ENCODE measurements at regions not wholly inside any gene's neighbourhood (a gene's known extent, or its start where the extent isn't known, plus 50 kb on each side); places are given as distances from the start of the nearest gene placed in this dataset.

DNA sequence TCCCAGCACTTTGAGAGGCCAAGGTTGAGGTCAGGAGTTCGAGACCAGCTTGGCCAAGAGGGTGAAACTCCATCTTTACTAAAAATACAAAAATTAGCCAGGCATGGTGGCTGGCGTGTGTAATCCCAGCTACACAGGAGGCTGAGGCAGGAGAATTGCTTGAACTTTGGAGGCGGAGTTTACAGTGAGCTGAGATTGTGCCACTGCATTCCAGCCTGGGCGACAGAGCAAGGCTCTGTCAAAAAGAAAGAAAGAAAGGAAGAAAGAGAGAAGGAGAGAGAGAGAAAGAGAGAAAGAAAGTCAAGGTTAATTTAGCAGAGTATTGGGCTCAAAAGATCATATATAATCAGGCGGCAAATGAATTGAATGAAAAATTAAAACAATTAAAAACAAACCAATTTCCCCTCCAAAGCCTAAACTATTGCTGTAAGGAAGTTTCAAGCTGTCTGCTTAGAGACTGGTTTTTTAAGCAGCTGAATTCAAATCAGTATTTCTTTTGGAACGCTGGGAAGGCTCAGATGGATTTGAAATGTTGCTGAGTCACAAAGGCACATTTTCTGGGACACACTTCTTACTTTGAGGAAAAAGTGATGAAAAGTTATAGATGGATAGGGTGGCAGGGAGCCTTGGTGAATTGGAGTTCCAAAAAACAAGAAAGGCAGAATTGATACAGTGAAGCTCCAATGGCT lies 81.3 kb upstream of the BHLHE40 start:
- ChIA-PET POLR2A (interaction anchor here (0.7 kb wide), 1 partner anchor 163 kb away, joined by 3 read pairs; no protein-coding TSS in a partner anchor), CTCF (interaction anchor here (0.6 to 1.1 kb wide), 2 partner anchors 10 to 106 kb away, joined by 3 read pairs; no protein-coding TSS in a partner anchor)

DNA sequence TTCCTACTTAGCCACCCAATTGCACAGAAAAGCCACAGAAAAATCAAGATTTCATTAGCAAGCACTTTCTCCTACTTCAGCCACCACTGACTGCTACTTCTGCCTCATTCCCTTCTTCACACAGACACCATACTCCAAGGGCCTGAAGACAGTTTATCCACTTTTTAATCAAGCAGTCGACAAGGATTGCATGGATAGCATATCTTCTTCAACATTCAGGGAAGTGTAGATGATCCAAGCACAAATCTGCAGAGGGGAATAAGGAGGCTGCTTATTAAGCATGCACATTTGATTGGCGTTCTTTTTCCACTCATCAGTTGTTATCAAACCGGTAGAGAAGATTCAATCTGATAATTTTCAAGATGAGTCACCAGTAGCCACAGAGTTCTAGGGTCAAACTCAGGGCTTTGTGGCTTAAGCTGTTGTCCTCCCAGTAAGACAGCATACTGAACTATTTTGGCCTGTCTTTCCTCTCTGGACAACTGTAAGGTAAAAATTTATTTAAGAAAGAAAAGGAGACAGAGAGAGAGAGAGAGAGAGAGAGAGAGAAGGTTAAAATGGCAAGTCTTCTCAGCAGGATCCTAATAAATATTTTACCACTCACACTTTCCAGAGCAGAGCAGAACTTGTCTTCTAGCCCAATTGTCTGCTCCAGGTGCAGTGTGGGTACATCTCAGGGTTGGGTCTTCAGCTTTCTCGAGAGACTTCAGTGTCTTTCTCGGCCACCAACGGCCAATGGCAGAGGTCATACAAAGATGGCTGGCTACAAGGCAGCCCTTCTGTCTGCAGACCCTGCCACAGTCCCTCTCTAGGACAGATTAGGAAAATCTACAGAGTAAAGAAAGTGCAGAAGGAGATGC lies 80.6 kb upstream of the BHLHE40 start:
- no peak overlapping the region for H3K27ac Mint-ChIP-seq (ENCODE audit: low read depth, unreplicated experiment)
- no peaks in the 10 kb centered on the region for H3K36me3 Mint-ChIP-seq (ENCODE audit: insufficient read depth, unreplicated experiment)
- H3K4me1 Mint-ChIP-seq (ENCODE audit: insufficient read depth, unreplicated experiment) = peaks cover 18% of the 10 kb centered on the region
- no peak overlapping the region for H3K4me3 Mint-ChIP-seq (ENCODE audit: unreplicated experiment)
- no TSS peak for BruUV-seq (replicated peaks)
- DNase-seq (ENCODE audit: unreplicated experiment) = no peak
- CTCF ChIA-PET = no interaction called here
- no peaks in the 10 kb centered on the region for H3K9me3 Mint-ChIP-seq (ENCODE audit: unreplicated experiment)
- intact Hi-C loops (cut with micrococcal nuclease) = no loop called here
- TF ChIP-seq, protein P1, sequence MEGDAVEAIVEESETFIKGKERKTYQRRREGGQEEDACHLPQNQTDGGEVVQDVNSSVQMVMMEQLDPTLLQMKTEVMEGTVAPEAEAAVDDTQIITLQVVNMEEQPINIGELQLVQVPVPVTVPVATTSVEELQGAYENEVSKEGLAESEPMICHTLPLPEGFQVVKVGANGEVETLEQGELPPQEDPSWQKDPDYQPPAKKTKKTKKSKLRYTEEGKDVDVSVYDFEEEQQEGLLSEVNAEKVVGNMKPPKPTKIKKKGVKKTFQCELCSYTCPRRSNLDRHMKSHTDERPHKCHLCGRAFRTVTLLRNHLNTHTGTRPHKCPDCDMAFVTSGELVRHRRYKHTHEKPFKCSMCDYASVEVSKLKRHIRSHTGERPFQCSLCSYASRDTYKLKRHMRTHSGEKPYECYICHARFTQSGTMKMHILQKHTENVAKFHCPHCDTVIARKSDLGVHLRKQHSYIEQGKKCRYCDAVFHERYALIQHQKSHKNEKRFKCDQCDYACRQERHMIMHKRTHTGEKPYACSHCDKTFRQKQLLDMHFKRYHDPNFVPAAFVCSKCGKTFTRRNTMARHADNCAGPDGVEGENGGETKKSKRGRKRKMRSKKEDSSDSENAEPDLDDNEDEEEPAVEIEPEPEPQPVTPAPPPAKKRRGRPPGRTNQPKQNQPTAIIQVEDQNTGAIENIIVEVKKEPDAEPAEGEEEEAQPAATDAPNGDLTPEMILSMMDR (IDR thresholded peaks at IDR 0.05; ENCODE audit: unreplicated experiment) = no peak
- POLR2A ChIA-PET = interaction anchor here (0.7 kb wide), 1 partner anchor 162 kb away, joined by 3 read pairs; no protein-coding TSS in a partner anchor
- no peaks in the 10 kb centered on the region for H3K27me3 Mint-ChIP-seq (ENCODE audit: insufficient read depth, unreplicated experiment)

More for the DNA sequence above, 81.3 kb upstream of the BHLHE40 start:
- no peak overlapping the region for H3K27ac Mint-ChIP-seq (ENCODE audit: low read depth, unreplicated experiment)
- BruUV-seq (replicated peaks) = no TSS peak
- H3K9me3 Mint-ChIP-seq (ENCODE audit: unreplicated experiment) = no peaks in the 10 kb centered on the region
- H3K4me1 Mint-ChIP-seq (ENCODE audit: insufficient read depth, unreplicated experiment) = peaks cover 18% of the 10 kb centered on the region
- no peaks in the 10 kb centered on the region for H3K27me3 Mint-ChIP-seq (ENCODE audit: insufficient read depth, unreplicated experiment)
- no peaks in the 10 kb centered on the region for H3K36me3 Mint-ChIP-seq (ENCODE audit: insufficient read depth, unreplicated experiment)
- DNase-seq (ENCODE audit: unreplicated experiment) = no peak
- TF ChIP-seq, protein P1 (IDR thresholded peaks at IDR 0.05; ENCODE audit: unreplicated experiment) = no peak
- intact Hi-C loops (cut with micrococcal nuclease) = no loop called here
- no peak overlapping the region for H3K4me3 Mint-ChIP-seq (ENCODE audit: unreplicated experiment)

DNA sequence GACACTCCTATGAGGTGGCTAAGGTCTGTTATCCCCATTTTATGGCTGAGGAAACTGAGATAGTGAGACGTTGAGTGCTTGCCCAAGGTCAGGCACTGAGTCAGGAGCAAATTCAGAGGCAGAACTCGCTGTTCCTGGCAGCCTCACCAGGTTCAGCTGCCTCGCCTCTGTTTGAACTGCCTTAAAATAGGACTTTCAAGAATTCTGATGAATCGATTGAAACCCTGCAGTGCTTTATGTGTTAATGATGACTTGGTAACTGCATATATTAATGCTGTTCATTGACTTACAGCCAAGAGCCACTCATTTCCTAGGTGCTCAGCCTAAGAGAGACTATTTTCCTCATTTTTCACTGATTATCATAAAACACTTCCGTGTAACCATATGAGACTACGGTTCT lies 79.5 kb upstream of the BHLHE40 start:
- TF ChIP-seq, protein P1 (IDR thresholded peaks at IDR 0.05; ENCODE audit: unreplicated experiment) = no peak
- no TSS peak for BruUV-seq (replicated peaks)
- Mint-ChIP-seq H3K27me3 (ENCODE audit: insufficient read depth, unreplicated experiment) (no peaks in the 10 kb centered on the region), H3K4me1 (ENCODE audit: insufficient read depth, unreplicated experiment) (peaks cover 18% of the 10 kb centered on the region), H3K27ac (ENCODE audit: low read depth, unreplicated experiment) (no peak overlapping the region), H3K9me3 (ENCODE audit: unreplicated experiment) (no peaks in the 10 kb centered on the region), H3K4me3 (ENCODE audit: unreplicated experiment) (no peak overlapping the region), H3K36me3 (ENCODE audit: insufficient read depth, unreplicated experiment) (no peaks in the 10 kb centered on the region)
- no peak for DNase-seq (ENCODE audit: unreplicated experiment)
- ChIA-PET CTCF (no interaction called here), POLR2A (no interaction called here)
- intact Hi-C loops (cut with micrococcal nuclease) = no loop called here

- no TSS peak for BruUV-seq (replicated peaks)
- Mint-ChIP-seq H3K27ac (ENCODE audit: low read depth, unreplicated experiment) (no peak overlapping the region), H3K27me3 (ENCODE audit: insufficient read depth, unreplicated experiment) (no peaks in the 10 kb centered on the region), H3K4me3 (ENCODE audit: unreplicated experiment) (no peak overlapping the region), H3K4me1 (ENCODE audit: insufficient read depth, unreplicated experiment) (peaks cover 23% of the 10 kb centered on the region), H3K9me3 (ENCODE audit: unreplicated experiment) (no peaks in the 10 kb centered on the region), H3K36me3 (ENCODE audit: insufficient read depth, unreplicated experiment) (no peaks in the 10 kb centered on the region)
- POLR2A ChIA-PET = no interaction called here
- CTCF ChIA-PET = no interaction called here
- no peak for DNase-seq (ENCODE audit: unreplicated experiment)
- TF ChIP-seq, protein P1 (IDR thresholded peaks at IDR 0.05; ENCODE audit: unreplicated experiment) = no peak
- intact Hi-C loops (cut with micrococcal nuclease) = no loop called here
Measured at GRCh38 chr3:4900298-4900697, 78.9 kb upstream of the BHLHE40 start.

Data from MCF 10A (cell line).